ENCODE measurements at regions not wholly inside any gene's neighbourhood (a gene's known extent, or its start where the extent isn't known, plus 50 kb on each side); places are given as distances from the start of the nearest gene placed in this dataset.

- Histone ChIP-seq H3K4me1 (ENCODE audit: insufficient read depth, low read length, poor library complexity, severe bottlenecking) (peaks cover 7% of the 10 kb centered on the region), H3K4me3 (ENCODE audit: low read depth, low read length, poor library complexity, severe bottlenecking) (no peak overlapping the region), H3K27me3 (replicated peaks; ENCODE audit: insufficient read depth, low read depth, low read length, poor library complexity) (peaks cover 76% of the 10 kb centered on the region), H3K36me3 (ENCODE audit: insufficient read depth, low read length, poor library complexity, severe bottlenecking) (no peaks in the 10 kb centered on the region), H3K27ac (ENCODE audit: low read depth, low read length, poor library complexity, severe bottlenecking) (no peak overlapping the region), H3K9me3 (ENCODE audit: low read depth, low read length, poor library complexity, severe bottlenecking) (no peaks in the 10 kb centered on the region)
- CTCF ChIA-PET: no interaction called here
- DNase-seq (ENCODE audit: low spot score): peak; percentile 38
- POLR2A ChIA-PET (ENCODE audit: low non-redundant PET): no interaction called here
- BruUV-seq (replicated peaks): no TSS peak
- TF ChIP-seq CTCF (conservative IDR thresholded peaks at IDR 0.05; ENCODE audit: low read depth, low read length) (no peak), EZH2 (IDR thresholded peaks at IDR 0.05; ENCODE audit: borderline replicate concordance, low read depth, low read length, poor library complexity, severe bottlenecking) (no peak)
- intact Hi-C loops (cut with micrococcal nuclease; ENCODE audit: unreplicated experiment): no loop called here
Measured at GRCh38 chr7:128168667-128169210, 72.3 kb upstream of the LEP start.

- no peak overlapping the region for H3K27ac ChIP-seq (ENCODE audit: low read depth, low read length, poor library complexity, severe bottlenecking)
- TF ChIP-seq CTCF (conservative IDR thresholded peaks at IDR 0.05; ENCODE audit: low read depth, low read length) (no peak), EZH2 (IDR thresholded peaks at IDR 0.05; ENCODE audit: borderline replicate concordance, low read depth, low read length, poor library complexity, severe bottlenecking) (no peak)
- H3K36me3 ChIP-seq (ENCODE audit: insufficient read depth, low read length, poor library complexity, severe bottlenecking): no peaks in the 10 kb centered on the region
- H3K27me3 ChIP-seq (replicated peaks; ENCODE audit: insufficient read depth, low read depth, low read length, poor library complexity): peaks cover 67% of the 10 kb centered on the region
- H3K9me3 ChIP-seq (ENCODE audit: low read depth, low read length, poor library complexity, severe bottlenecking): no peaks in the 10 kb centered on the region
- DNase-seq (ENCODE audit: low spot score): no peak
- BruUV-seq (replicated peaks): no TSS peak
- POLR2A ChIA-PET (ENCODE audit: low non-redundant PET): no interaction called here
- peaks cover 7% of the 10 kb centered on the region for H3K4me1 ChIP-seq (ENCODE audit: insufficient read depth, low read length, poor library complexity, severe bottlenecking)
- CTCF ChIA-PET: no interaction called here
- H3K4me3 ChIP-seq (ENCODE audit: low read depth, low read length, poor library complexity, severe bottlenecking): no peak overlapping the region
- intact Hi-C loops (cut with micrococcal nuclease; ENCODE audit: unreplicated experiment): no loop called here
Measured at GRCh38 chr7:128170461-128170860, 70.6 kb upstream of the LEP start.

GRCh38 chr7:128171342-128171918, 69.6 kb upstream of the LEP start:
- DNase-seq (ENCODE audit: low spot score): no peak
- no peaks in the 10 kb centered on the region for H3K9me3 ChIP-seq (ENCODE audit: low read depth, low read length, poor library complexity, severe bottlenecking)
- H3K27ac ChIP-seq (ENCODE audit: low read depth, low read length, poor library complexity, severe bottlenecking): no peak overlapping the region
- BruUV-seq (replicated peaks): no TSS peak
- H3K4me1 ChIP-seq (ENCODE audit: insufficient read depth, low read length, poor library complexity, severe bottlenecking): peaks cover 7% of the 10 kb centered on the region
- CTCF ChIA-PET: no interaction called here
- TF ChIP-seq CTCF (conservative IDR thresholded peaks at IDR 0.05; ENCODE audit: low read depth, low read length) (no peak), EZH2 (IDR thresholded peaks at IDR 0.05; ENCODE audit: borderline replicate concordance, low read depth, low read length, poor library complexity, severe bottlenecking) (no peak)
- no peak overlapping the region for H3K4me3 ChIP-seq (ENCODE audit: low read depth, low read length, poor library complexity, severe bottlenecking)
- POLR2A ChIA-PET (ENCODE audit: low non-redundant PET): no interaction called here
- intact Hi-C loops (cut with micrococcal nuclease; ENCODE audit: unreplicated experiment): no loop called here
- H3K36me3 ChIP-seq (ENCODE audit: insufficient read depth, low read length, poor library complexity, severe bottlenecking): no peaks in the 10 kb centered on the region
- H3K27me3 ChIP-seq (replicated peaks; ENCODE audit: insufficient read depth, low read depth, low read length, poor library complexity): peaks cover 59% of the 10 kb centered on the region
